Esophagus squamous epithelium (tissue), 4 donors: ENCODE measurements at regions not wholly inside any gene's neighbourhood (a gene's known extent, or its start where the extent isn't known, plus 50 kb on each side); places are given as distances from the start of the nearest gene placed in this dataset.

Source experiments
- CTCF ChIP-seq, 6 experiments: fragments of 450-650 bp in 4 of 6; fragments of 200-600 bp in 2 of 6; sonication (generic) in 2 of 6; IDR thresholded peaks; one replicate each; pipeline ENCODE4 v1.5.1; 2016 to 2019; ENCODE audit warnings: antibody characterized with exemption in 6 of 6, mild to moderate bottlenecking in 4 of 6, moderate library complexity in 4 of 6
- POLR2A ChIP-seq, 4 donors: fragments of 450-650 bp; IDR thresholded peaks; one replicate each; pipeline ENCODE4 v1.6.1; 2017; ENCODE audit warnings: antibody characterized with exemption in 4 of 4, mild to moderate bottlenecking in 4 of 4, moderate library complexity in 3 of 4

DNA sequence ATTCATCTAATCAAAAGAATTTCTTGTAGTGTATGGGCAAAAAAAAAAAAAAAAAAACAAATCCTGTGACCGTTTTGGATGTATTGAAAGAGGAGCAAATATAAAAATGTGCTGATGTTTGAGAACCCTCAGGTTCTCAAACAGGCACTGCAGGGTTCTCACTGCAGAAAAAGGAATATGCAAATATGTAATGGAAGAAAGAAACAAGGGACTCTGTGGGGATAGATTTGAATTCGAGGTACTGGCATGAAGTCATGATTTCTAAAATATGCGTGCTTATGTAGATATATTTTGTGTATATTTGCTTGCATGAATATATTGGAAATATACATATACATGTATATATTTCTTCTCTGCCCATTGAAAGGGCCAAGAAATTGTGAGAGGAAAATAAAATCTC lies 365.0 kb upstream of the RUNX1 start:
- TF ChIP-seq CTCF (IDR thresholded peaks at IDR 0.05) (no peak), POLR2A (IDR thresholded peaks at IDR 0.05) (no peak)
